CD4-positive, alpha-beta T cell treated with Interleukin-1 beta for 1 hour (primary cell): ENCODE measurements at regions not wholly inside any gene's neighbourhood (a gene's known extent, or its start where the extent isn't known, plus 50 kb on each side); places are given as distances from the start of the nearest gene placed in this dataset.
"Not testable (repeated sequence)": the region's sequence is repeated elsewhere in the genome, so short reads cannot be mapped to it uniquely, and the experiment has no call there.

Experiments
- DNase-seq, 2 donors: peaks; one replicate each; pipeline ENCODE4 v3.0.0-alpha.2; 2020 to 2022

- DNase-seq: no peak
Measured at GRCh38 chr2:106288873-106289272, 94.8 kb upstream of the UXS1 start.

- no peak for DNase-seq
Measured at GRCh38 chr2:106285237-106285829, 91.2 kb upstream of the UXS1 start.

- no peak for DNase-seq
Measured at GRCh38 chr2:106284691-106285202, 90.6 kb upstream of the UXS1 start.

GRCh38 chr2:106284255-106284654, 90.2 kb upstream of the UXS1 start:
- no peak for DNase-seq

DNA sequence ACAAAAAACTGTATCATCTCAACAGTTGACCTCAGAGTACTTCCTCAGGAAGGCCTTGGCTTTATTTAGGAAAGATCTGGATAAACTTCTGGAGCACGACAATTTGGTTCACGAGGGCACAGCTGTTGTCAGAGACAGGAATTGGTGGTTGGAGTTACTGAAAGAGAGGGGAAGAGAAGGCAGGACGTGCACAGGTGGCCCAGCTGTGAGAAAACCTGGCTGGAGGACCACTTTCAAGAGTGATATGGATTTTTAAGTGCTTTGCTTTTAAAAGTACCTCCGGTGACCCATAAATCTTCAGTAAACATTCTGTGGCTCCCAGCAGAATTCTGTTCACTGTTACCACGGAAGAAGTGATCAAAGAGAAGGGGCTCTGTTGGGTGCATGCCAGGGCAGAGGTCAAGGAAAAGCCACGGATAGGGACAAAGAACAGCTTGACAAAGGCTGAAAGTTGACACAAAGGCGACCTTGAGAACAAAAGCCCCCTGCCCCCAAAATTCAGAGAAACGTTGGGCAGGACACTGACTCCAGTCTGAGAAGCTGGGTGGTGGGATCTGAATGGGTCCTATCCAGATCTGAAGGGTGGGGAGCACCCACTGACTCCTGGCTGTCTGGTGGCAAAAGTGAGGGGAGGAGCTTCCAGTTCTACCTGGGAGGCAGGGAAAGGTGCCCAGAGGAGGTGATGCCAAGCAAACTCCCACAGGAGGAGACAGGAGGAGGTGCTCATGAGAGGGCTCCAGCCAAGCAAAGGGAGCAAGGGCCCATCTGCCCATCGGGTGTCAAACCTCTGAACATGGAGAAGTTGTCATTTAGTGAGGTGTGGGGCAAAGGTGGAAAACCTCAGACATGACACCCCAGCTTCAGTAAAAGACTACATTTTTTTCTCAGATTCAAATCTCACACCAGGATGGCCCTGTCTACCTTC, 89.4 kb upstream of the UXS1 start:
- not testable (repeated sequence) for DNase-seq

GRCh38 chr2:106282462-106283170, 88.5 kb upstream of the UXS1 start:
- DNase-seq: no peak

- not testable (repeated sequence) for DNase-seq
Measured at GRCh38 chr2:106281907-106282430, 87.9 kb upstream of the UXS1 start.

DNA sequence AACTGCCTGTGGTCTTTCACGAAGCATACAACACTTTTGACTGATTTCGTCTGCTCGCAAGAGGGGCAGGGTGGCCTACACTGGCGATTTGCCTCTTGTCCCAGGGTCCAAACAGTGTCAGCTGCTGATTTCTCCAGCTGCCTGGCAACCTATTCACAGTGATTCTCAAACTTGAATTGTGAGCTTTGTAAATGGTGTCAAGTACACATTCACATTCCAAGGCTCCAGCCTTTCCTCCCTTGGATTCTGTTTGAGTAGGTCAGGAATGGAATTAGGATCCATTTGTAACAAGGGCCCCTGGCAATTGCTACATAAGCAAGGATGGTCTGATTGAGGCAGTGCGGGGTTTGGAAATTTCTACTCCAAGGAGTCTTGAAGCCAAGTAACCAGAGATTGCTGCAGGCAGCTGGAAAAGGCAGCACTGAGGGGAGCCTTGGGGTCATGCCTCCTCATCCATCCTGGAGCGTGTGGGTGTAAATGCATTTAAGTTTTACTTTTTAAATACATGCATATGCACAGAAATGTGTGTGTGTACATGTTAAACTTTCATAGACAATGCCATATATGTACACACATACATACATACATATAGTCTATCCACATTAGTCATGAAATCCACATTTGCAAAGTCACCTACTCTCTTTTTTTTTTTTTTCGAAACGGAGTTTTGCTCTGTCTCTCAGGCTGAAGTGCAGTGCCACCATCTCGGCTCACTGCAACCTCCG, 86.8 kb upstream of the UXS1 start:
- no peak for DNase-seq

DNA sequence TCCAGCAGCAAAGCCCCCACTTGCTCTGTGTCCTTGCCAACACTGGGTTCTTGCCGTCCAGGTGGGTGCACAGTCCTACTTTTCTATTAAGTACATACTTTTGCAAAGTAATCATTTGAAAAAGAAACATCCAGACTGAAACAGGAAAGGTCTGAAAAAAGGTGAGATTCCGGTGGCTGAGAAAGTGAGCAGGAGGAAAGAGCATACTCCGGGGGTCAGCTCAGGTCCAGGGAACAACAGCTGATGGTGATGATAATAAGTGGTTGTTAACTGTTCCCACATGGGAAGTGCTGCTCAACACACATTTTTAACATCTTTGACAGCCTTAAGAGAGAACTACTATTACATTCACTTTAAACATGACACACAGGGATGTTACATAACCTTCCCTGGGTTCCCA, 86.1 kb upstream of the UXS1 start:
- DNase-seq: no peak

- no peak for DNase-seq
Measured at GRCh38 chr2:106278112-106278876, 84.2 kb upstream of the UXS1 start.

DNA sequence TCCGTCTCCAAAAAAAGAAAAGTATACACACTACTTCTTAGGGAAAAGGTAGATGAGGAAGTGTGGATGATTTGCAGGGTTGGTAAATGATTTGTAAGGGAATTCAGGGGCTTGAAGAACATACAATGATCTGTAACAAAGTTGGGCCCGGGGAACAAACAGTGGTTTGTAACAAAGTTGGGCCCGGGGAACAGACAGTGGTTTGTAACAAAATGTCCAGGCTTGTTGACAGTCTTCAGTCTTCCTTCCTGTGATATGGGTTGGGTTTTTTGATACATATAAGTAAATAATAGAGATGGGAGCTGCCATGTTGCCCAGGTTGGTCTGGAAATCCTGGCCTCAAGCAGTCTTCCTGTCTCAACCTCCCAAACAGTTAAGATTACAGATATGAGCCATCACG, 83.3 kb upstream of the UXS1 start:
- DNase-seq: no peak

DNA sequence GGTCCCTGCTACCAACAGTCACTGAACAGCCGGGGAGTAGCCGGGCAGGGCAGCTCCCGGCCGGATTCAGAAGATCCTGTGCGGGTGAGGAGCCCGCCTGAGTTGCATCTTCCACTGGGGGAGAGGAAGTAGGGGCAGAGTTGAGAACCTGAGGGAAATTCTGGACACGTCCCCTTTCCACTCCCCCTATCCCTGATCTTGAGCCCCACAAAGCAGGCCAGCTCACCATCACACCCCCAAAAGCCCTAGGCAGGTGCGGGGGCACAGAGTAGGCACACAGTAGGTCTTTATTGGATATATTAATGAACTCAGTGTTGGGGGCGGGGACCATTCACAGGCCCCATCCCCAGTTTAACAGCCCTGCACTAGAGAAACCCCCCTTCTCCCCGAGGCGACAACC, 81.9 kb upstream of the UXS1 start:
- DNase-seq: no peak

DNA sequence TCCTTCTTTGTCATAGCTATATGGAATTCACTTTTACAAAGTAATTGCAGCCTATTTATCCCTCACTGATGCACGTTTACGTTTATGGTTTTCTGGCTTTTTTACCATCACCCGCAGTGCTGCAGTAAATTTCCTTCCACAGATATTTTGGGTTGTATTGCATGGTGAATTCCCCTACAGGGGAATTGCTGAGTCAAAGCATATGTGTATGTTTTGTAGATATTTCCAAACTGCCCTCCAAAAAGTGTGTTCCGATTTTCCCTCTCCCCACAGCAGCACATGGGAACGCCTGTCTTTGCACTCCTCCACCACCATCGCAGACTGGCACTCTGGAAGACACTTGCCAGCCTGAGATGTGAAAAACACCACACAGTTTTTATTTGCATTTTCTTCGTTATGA, 80.6 kb upstream of the UXS1 start:
- DNase-seq: no peak

DNA sequence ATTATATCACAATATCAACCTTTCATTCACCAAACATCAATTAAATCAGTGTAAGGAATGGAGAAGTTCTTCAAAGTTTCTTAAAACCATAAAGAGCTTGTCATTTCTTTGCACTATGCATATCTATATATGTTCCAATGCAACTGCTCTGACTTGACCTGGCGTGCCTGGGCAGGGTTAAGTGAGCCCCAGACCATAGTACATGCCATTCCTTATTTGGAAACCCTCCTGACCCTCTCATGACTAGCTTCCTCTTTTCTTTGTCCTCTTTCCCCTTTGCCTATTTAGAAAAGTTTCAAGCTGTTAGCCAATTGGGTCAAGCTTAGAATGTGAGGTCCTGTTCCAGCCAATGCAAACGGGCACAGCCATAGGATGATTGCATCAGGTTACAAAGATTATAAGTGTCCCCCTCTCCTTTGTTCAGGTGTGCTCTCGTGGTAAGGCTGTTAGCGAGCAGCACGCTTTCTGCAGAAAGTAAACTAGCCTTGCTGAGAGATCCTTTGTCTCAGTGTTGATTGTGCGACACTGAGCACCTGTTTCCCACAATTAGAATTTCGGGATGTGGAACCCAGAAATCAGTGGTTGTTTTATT, 78.2 kb upstream of the UXS1 start:
- DNase-seq: no peak

DNA sequence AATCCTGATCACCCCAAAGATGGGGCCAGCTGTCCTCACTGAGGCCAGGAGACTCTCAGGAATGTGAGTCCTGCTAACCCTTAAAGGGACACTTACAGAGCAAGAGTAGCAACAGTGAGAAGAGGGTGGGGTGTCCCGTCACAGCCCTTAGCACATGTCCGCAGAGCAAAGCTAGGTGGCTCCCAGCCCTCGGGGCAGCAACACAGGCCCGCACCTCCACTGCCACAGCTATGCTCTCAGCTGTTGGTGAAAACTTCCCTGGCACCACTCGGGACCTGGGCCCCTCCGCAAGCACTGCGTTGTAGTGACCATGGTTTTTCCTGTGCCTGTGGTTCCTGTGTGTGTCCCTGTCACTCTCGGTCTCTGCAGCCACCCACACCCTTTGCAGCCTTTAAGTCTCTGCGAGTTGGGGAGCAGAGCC, 76.4 kb upstream of the UXS1 start:
- no peak for DNase-seq

DNA sequence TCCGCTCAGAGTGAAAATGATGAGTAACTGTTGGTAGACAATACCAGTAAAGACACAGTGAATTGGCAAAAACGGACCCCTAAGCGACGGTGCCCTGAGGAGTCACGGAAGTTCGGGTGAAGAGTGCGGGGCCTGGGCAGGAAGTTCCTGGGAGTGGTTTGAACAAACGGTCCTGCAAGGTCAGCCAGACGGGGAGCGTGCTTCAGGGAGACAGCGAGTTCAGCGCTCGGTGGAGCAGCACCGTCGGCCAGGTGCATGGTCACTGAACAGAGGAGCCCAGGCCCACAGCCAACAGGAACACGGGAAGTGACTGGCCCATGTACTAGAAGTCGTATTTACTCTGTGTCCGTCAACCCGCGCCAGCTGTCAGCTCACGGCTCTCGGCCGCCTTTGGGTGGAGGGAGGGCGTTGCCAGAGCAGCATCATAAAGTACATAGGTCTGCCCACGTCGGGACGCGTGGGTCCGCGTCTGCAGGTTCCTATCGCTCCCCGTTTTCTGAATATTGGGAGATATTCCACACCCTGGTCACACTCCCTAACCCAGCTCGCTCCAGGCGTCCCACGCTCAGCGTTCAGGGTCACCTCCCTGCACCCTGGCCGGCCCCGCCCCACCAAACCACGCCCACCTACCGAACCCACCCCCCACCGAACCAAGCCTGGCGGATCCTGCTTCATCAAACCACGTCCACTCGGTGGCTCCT, 75.6 kb upstream of the UXS1 start:
- peak; percentile 10 to 33 for DNase-seq

DNA sequence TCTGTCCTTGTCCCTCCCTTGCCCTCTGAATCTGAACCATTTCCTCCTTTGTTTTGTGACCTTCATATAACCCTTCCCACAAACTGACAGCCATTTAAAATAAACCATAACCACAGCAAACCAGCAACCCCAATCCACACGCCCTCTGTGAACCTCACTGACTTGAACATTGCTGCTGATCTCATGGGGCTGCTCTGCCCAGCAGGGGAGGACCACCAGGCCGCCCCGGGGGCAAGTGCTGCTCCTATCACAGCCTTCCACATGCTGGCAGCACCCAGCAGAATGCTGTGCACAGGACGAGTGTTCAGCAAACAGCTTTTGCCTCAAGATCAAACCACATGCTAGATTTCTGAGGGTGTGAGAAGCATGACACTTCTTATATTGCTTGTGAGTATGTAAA, 73.9 kb upstream of the UXS1 start:
- DNase-seq: peak in 1 of 2 donors; percentile 24

DNA sequence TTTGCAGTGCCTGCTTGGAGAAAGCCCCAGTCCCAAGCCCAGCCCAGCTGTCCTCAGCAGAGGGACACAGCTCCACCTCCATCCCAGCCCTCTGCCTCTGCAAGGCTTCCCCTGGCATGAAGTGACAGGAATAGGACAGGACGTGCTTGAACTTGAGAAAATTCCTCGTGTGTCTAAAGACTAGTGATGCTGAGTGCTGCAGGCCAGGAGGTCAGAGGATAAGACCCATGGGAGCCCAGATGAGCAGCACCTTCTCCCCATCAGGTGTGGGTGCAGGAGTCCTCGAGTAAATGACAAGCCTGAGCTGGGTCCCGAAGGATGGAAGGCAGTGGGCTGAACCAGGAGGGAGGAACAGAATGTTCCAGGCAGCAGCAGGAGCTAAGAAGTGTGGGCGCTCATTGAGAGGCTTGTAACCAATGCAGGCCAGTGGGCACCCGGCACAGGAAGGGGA, 67.8 kb upstream of the UXS1 start:
- DNase-seq: no peak

DNA sequence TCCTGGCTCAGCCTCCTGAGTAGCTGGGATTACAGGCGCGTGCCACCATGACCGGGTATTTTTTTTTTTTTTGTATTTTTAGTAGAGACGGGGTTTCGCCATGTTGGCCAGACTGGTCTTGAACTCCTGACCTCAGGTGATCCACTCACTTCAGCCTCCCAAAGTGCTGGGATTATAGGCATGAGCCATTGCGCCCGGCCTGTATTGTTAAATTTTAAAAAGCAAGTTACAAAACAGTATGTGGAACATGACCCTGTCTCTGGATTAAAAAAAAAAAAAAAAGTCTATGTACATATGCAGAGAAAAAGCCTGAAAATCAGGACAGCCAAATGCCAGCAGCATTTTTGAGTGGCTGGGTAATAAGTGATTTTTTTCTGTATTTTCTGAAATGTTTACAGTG, 64.8 kb upstream of the UXS1 start:
- DNase-seq: not testable (repeated sequence)

DNA sequence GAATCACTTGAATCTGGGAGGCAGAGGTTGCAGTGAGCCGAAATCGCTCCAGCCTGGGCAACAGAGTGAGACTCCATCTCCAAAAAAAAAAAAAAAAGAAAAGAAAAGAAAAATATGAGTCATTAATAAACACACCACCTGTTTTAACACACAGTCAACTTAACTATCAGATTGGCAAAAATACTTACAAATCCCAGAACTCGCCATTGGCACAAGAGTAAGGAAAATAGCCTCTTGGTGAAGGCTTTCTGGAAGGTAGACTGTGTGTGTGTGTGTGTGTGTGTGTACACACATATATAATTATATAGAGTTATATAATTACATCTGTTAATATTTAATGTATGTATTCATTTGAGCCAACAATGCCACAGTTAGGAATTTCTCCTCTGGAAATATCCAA, 63.7 kb upstream of the UXS1 start:
- no peak for DNase-seq

- DNase-seq: no peak
Measured at GRCh38 chr2:106257135-106257534, 63.0 kb upstream of the UXS1 start.
